GM18505 (cell line): ENCODE measurements at regions not wholly inside any gene's neighbourhood (a gene's known extent, or its start where the extent isn't known, plus 50 kb on each side); places are given as distances from the start of the nearest gene placed in this dataset.

Experiments
- ATAC-seq: cut with Tn5 transposase; IDR thresholded peaks from one replicate; pipeline ENCODE4 v1.9.1; 2021; ENCODE audit not compliant: unreplicated experiment
- POLR2A ChIP-seq: IDR thresholded peaks from 4 replicates; pipeline ENCODE4 v1.6.1; 2011; ENCODE audit warnings: borderline replicate concordance; ENCODE audit not compliant: insufficient read depth, insufficient read length; ENCODE audit errors: extremely low read depth

DNA sequence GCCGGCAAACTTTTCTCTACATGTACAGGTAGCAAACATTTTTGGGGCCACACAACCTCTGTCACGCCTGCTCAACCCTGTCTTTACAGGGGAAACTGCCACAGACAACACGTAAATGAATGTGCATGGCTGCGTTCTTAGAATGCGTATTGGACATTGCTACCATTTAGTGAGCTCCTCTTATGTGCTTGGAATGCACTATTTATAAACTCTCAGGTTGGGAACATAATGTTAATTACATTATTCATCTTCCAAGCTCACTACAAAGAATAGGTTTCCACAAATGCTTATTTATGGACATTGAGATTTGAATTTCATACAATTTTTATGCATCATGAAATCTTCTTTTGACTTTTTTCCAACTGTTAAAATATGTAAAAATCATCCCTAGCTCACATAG, 92.0 kb upstream of the RPS6KA2 start:
- TF ChIP-seq POLR2A = no peak
- no peak for ATAC-seq

- no peak for TF ChIP-seq POLR2A
- ATAC-seq = no peak
Observed at GRCh38 chr6:166718516-166718915, 91.5 kb upstream of the RPS6KA2 start.

DNA sequence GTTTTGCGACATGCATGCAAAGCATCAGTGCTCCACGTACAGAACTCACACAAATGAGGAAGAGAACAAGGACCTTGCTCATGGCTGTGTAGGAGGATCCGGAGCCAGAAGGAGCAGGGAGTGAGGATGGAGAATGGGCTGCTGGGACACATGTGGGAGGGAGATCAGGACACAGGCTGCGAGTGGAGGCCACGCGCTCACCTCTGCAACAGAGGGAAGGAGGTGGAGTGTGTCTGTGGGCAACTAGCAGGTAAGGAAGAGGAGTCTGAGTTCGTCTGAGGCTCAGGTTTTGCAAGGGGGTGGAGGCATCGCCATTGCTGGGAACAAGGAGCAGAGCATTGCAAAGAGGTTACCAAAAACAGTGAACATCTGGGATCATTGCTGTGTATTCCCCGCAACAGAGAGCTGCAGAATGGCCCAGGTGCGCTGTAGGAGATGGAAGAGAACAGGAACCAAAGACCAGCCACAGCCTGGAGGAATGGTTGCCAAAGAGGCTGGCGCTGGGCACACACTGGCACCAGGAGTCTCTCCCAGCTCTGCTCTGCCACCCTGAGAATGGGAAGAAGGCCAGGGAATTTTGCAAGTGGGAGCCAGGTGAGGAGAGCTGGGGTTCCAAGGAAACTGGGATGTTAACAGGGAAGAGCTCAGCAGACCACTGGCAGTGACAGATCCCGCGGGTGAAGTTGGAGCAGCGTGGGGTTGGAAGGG, 90.0 kb upstream of the RPS6KA2 start:
- TF ChIP-seq POLR2A = no peak
- no peak for ATAC-seq

DNA sequence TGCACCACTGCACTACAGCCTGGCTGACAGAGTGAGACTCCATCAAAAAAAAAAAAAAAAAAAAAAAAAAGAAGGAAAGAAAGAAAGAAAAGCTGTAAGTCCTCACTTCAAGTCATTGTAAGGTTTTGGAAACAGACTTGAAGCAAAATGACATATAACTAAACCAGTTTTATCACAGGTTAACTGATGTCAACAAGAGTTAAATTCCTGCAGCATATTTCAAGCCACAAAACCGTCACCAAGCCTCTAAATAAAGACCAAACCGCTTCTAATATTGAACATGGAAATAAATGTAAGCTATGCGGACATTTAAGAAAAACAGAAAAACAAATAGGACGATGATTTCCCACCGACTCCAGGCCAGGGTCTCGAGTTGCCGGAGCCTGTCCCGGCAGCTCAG, 88.9 kb upstream of the RPS6KA2 start:
- no peak for ATAC-seq
- no peak for TF ChIP-seq POLR2A

DNA sequence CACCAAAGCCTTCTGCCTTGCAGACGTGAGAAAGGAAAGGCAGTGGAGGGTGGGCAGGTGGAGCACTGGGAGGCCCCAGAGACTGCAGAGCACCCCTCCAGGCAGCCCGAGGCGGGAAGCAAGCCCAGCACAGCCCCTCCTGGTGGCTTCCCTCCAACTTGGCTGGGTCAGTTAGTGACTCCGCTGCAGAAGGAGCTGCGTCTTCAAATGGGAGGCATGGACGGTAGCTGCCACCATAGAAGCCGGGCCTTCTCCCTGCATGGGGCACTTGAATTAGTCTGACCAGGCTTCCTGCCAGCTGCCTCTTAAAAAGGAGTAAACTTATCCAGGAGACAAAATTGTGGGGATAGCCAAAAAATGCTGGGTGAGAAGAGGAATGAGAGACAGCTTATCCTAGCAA, 88.0 kb upstream of the RPS6KA2 start:
- no peak for ATAC-seq
- no peak for TF ChIP-seq POLR2A

GRCh38 chr6:166714581-166714980, 87.5 kb upstream of the RPS6KA2 start:
- TF ChIP-seq POLR2A = no peak
- no peak for ATAC-seq

DNA sequence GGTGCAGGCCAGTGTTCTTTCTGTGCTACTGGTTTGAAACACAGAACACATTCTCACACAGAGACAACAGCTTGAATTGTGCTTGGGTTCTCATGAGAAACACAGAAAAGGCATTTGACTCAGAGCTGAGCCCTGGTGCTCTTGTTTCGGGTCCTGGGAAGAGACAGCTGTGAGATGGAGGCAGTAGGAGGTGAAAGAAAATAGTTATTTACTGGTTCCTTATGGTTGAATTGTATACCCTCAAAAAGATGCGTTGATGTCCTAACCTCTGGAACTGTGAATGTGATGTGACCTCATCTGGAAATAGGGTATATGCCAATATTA, 87.1 kb upstream of the RPS6KA2 start:
- no peak for TF ChIP-seq POLR2A

GRCh38 chr6:166713434-166714186, 86.6 kb upstream of the RPS6KA2 start:
- TF ChIP-seq POLR2A = no peak
- no peak for ATAC-seq

More for the DNA sequence above, 87.1 kb upstream of the RPS6KA2 start:
- ATAC-seq = no peak

GRCh38 chr6:166712286-166713228, 85.5 kb upstream of the RPS6KA2 start:
- no peak for TF ChIP-seq POLR2A
- ATAC-seq = no peak

- no peak for ATAC-seq
- no peak for TF ChIP-seq POLR2A
Observed at GRCh38 chr6:166710084-166710483, 83.0 kb upstream of the RPS6KA2 start.

DNA sequence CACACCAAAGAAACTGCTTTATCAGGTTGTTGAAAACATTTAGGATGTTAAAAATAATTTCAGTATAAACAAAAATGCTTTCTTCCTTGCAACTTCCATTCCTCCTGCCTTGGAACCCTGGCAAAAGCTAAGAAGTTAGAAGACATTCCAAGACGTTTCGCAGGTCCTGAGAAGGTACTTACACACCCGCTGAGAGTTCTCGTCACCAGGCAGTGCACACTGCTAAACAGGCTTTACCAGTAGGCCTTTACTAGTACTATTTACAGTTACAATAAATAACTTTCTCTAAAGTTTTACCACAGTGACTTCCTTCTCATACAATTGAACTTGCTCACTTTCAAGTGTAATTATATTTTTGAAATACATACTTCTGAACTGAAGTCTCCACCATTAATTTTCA, 81.4 kb upstream of the RPS6KA2 start:
- no peak for ATAC-seq
- TF ChIP-seq POLR2A = no peak

- peak; percentile 70 for ATAC-seq
- TF ChIP-seq POLR2A = no peak
Observed at GRCh38 chr6:166707045-166707444, 80.0 kb upstream of the RPS6KA2 start.

- no peak for ATAC-seq
- TF ChIP-seq POLR2A = no peak
Observed at GRCh38 chr6:166705069-166705468, 78.0 kb upstream of the RPS6KA2 start.
